Activated CD8-positive, alpha-beta memory T cell treated with anti-CD3 and anti-CD28 coated beads for 1 hour (primary cell): ENCODE measurements at regions not wholly inside any gene's neighbourhood (a gene's known extent, or its start where the extent isn't known, plus 50 kb on each side); places are given as distances from the start of the nearest gene placed in this dataset.
"Not testable (repeated sequence)": the region's sequence is repeated elsewhere in the genome, so short reads cannot be mapped to it uniquely, and the experiment has no call there.

Experiments
- DNase-seq, 2 donors: peaks; one replicate each; pipeline ENCODE4 v3.0.0-alpha.2; 2020; ENCODE audit warnings: low read depth in 1 of 2; ENCODE audit errors: extremely low read depth in 1 of 2

DNA sequence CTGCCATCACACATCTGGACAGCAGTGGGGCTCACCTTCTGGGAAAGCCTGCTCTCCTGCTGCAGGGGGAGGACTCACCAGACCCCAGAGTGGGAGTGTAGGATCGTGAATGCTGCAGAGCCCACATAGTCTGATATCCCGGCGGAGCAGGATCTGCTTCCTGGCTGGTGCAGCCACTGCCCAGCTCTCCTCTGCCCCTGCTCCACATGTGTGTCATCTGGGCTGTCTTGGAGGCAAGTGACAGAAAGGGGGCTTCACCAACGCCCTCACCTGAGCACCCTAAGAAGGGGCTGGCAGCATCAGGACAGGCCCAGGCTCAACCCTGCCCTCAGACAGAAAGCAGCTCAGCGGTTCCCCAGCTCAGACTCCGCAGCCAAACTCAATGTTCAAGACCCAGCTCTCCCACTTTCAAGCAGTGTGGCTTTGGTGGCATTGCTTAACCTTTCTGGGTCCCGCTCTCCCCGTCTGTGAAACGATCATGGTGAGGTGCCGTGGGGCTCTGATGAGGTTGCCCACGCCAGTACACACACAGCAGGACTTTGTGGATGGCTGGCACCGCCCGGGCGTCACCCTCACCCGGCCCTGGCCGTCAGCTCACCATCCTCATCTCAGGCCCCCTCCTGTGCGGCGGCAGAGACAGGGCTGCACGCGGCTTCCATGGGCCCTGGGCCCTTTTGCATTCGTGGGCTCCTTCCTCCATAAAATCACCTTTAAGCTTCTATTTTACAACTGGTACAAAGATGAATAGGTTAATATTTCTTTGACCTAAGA is 91.0 kb upstream of the SFSWAP start:
- DNase-seq: no peak

DNA sequence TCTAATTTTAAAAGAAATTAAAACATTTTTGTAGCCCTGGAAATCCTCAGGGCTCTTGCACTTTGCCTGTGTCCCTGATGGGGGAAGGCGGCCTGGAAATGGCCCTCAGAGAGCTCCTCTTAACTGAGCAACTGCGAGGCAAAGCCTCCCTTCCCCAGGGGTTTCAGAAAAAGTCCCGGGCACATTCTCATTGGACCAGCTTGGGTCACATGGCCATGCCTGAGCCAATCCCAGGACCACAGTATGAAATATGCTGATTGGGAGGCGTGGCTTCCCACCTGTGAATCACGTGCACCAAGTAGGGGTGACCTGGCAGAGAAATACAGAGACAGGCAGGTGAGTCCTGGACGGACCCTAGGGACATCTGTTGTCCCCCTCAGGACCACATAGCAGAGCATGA is 90.4 kb upstream of the SFSWAP start:
- no peak for DNase-seq

DNA sequence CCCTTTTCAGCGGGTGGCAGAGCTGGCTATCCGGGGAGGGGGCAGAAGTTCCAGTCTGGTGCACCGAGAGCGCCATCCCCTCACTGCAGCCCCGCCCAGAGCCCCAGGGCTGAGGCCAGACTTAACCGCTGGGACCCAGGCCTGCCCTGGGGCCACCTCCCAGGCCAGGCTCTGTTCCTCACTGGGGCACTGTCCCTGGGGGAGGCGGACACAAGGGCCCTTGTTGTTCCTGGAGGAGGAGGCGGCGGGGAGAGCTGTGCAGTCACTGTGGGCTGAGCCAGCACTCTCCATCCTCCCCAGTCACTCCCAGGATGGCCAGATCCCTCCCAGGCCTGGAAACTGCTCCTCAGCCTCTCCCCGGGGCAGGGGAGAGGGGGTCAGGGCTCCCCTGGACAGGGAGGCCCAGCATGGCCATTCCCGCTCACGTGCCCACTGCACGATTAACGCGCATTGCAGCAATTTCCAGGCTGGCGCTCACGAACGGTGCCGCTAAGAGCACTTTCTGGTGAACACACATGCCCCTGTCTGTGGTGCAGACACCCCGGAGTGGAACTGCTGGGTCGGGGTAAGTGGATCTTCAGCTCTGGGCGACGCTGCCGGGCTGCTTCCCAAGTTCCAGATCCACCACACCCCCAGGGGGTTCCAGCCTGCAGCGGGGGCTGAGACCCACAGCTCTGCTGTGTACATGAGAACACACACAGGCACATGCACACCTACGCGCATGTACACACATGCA is 89.8 kb upstream of the SFSWAP start:
- DNase-seq: no peak

DNA sequence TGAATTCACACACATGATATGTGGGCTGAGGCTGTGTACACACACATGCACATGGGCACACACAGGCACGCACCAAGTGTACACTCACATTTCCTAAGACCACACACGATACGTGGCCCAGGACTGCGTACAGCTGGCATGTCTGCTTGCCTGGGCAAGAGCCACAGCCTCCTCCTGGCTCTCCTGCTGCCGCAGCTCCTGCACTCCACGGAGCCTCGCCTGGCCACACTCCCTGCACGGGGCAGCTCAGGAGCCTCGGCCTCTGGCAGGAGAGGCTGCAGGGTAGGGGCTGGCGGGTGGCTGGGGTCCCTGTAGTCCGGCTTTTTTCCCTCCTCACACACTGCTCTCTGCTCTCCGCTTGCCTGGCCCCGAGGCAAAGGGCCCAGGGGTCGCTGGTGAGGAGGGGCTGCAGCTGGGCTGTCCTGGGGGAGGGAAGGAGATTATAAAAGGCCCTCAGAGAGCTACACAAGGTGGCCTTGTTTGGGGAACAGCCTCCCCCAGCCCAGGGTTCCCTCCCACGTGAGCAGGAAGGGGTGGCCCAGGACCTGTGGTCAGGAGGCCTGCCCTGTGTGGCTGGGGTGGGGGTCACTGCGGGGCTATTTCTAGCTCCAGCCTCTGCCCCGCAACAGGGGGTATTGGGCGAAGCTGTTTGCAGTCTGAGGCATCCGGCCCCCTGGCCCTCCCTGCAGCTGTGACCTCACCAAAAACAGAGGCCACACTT is 89.0 kb upstream of the SFSWAP start:
- no peak for DNase-seq

DNA sequence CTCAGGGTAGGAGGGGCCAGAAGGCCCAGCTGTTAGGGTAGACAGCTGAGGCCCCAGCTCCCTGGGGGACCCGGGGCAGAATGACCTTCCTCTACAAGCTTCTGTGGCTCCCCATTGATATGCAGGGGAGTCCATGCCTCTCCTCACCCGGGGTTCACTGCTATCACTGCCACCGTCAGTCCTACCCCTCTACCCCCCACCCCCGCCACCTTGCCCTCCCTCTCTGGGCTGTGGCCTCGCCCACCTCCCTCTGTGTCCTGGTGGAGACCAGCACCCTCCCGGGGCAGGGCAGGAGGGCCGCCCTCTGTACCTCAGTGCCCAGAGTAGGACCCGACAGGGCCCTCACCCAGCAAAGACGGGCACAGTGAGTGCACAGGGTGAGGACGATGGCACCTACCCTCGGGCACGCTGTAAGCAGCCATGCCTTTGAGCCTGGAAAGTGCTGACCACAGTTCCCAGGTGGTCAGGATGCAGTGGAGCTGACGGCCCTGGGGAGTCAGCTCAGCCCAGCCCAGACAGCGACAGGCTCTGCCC is 88.4 kb upstream of the SFSWAP start:
- no peak for DNase-seq

DNA sequence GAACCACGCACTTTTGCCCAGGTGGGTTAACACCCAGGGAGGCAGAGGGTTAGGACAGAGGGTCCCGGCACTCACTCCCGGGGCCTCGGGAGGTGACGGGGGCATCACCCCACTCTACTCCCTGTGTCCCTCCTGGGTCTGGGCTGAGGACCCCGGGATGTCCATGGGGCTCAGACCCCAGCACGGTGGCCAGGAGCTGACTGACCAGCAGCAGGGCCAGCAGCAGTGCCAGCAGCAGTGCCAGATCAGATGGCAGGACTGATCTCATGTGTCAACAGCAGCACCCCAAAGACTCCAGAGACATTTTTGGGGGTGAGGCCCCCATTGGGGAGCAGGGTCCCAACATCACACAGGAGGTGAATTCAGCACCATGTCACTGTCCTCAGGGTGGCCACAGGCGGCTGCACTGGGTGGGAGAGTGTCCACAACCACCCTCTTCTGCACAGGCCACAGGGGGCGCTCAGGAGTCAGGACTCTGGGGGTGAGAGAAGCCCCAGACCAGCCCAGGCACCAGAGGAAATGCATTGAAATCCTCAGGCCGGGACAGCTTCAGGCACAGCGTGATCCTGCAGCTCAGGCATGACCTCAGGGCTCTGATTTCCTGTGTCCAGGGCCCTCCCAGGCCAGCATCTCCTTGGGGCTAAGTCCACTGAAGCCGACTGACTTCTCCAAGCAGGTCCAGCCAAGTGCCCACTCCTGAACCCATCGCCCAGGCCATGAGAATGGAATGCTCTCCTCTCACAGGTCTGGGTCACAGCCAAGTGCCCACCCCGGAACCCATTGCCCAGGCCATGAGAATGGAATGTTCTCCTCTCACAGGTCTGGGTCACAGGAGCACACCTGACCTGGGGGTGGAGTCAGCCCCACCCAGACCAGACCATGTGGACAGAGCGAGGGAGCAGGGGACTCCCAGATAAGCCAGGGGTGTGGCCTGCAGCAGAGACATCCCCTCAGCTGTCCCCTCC is 87.2 kb upstream of the SFSWAP start:
- not testable (repeated sequence) for DNase-seq

DNA sequence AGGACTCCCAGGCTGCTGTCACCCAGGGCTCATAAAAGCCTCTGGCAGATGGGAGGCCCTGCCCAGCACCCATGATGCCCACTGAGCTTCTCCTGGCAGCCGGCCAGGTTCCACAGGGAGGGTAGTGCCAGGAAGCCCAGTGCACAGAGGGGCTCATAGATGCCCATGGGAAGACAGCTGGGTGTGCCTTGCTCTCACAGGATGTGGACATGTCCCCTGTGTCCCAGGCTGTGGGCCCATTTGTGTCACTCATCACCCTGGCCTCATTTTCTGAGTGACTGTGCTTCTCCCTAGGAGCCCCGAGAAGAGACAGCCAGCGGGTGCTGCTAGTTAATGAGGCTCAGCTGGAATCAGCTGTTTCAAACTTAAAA is 86.5 kb upstream of the SFSWAP start:
- not testable (repeated sequence) for DNase-seq

DNA sequence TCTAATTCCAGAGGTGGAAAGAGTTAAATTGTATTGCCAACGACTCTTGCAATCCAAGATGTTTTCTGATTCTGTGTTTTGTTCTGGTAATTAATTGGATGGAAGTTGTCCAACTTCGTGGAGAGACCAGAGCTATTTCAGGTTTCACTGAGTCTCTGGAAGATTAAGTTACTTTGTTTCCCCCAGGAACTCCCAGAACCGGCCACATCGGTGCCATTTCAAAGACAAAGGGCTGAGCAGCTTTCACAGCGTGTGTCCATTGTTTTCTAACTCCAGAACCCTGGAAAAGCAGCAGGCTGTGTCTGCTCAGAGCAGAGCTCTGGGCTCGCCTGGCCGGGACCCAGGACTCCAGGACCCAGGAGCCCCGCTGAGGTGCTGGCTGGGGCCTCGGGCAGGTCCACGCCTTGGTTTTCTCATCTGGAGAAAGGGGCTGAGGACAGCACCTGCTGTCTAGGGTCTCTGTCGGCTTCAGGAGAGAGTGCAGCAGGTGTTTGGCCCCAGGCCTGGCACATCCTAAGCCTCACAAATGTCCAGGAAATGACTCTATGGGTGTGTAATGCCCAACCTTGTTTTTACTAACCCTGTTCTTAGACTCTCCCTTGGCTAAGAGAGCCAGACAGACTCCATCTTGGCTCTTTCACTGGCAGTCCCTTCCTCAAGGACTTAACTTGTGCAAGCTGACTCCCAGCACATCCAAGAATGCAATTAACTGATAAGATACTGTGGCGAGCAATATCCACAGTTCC is 86.0 kb upstream of the SFSWAP start:
- not testable (repeated sequence) for DNase-seq

DNA sequence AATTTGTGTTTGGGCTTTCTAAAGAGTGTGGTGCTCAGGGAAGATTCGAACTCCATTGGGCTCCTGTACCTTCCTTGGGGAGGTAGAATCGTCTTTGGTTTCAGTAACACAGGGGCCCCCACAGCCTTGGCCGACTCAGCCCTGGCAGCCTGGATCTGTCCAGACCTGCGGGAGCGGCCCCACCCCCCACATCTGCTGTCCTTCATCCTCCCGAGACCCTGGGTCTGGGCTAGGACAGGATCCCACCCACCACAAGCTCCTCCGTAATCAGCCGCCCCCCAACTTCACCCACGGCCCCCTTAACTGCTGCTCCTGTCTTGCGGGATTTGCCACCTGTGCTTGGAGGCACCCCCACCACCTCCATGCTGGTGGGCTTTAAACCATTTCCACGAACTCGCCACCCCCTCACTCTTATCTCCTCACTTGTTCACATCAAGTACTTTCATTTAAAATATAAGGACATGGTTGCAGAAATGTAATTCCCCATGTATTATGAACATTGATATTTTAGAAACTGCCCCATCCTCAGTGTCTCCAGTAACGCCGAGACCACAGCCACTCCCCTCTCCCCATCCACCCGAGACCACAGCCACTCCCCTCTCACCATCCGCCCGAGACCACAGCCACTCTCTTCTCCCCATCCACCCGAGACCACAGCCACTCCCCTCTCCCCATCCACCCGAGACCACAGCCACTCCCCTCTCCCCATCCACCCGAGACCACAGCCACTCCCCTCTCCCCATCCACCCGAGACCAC is 84.7 kb upstream of the SFSWAP start:
- DNase-seq: not testable (repeated sequence)

DNA sequence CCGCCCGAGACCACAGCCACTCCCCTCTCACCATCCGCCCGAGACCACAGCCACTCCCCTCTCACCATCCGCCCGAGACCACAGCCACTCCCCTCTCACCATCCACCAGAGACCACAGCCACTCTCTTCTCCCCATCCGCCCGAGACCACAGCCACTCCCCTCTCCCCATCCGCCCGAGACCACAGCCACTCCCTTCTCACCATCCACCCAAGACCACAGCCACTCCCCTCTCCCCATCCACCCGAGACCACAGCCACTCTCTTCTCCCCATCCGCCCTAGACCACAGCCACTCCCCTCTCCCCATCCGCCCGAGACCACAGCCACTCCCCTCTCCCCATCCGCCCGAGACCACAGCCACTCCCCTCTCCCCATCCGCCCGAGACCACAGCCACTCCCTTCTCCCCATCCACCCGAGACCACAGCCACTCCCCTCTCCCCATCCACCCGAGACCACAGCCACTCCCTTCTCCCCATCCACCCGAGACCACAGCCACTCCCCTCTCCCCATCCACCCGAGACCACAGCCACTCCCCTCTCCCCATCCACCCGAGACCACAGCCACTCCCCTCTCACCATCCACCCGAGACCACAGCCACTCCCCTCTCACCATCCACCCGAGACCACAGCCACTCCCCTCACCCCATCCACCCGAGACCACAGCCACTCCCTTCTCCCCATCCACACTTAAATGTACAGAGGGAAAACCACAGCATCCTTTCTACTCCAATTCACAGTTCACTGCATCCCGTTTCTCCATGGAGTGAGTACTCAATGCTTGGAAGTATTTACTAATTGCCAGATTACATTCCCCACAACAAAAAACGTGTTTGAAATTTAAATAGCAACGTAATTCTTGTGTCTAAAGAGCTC is 83.5 kb upstream of the SFSWAP start:
- not testable (repeated sequence) for DNase-seq

DNA sequence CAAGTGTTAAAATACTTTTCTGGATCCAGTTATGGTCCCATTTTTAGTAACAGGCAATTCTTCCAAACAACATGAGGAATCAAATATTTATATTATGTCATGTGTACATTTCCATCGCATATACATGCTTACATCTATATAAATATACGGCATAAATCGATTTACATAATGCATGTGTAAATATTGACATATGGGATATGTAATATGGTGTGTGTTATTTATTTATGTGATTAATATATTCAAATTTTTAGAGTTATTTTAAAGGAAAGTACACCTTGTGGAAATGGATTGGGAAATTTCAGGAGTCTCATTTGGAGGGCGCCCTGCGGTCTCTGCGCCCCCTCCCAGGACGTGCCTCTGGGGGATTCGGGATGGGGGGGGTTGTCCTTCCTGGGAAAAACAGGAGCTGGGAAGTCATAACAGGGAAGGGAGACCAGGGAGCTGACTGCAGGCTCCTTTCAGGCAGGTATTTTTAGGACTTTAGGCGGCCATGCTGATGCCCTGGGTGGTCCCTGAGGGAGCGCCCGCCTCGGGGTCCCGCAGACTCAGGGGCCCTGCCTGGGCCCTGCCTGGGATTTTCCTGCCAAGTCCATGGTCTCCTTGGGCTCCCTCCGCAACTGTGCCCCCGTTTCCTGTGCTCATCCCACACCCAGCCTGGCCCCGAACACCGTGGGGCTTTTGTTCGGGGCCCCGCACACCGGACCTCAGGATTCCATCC is 82.7 kb upstream of the SFSWAP start:
- no peak for DNase-seq

DNA sequence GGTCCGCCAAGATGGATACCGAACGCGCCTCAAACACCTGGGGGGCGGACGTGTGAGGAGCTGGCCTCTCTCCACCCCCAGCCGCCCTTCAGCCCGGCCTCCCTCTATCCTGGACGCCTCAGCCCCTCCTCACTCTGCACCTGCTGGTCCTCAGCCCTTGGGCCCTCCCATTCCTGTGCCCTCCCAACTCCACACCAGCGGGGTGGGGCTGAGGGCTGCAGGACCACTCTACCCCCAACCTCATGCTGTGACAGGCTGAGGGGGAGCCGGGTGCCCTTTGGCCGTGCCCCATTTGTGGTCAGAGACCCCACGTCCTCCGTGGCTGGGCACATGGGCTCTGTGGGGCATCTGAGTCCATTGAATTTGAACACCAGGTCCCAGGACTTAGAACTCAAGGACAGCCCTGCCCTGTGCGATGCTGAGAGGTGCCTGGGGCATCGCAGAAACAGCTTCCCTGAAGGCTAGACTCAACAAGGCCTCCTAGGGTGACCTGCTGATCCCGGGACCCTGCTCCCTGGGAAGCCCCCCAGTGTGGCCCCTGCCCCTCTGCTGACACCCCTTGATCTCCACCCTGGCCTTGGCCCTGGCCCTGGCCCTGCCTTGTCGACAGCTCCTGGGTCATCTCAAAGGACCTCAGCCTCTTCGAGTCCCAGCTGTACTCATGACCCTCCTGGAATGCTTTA is 82.0 kb upstream of the SFSWAP start:
- no peak for DNase-seq

DNA sequence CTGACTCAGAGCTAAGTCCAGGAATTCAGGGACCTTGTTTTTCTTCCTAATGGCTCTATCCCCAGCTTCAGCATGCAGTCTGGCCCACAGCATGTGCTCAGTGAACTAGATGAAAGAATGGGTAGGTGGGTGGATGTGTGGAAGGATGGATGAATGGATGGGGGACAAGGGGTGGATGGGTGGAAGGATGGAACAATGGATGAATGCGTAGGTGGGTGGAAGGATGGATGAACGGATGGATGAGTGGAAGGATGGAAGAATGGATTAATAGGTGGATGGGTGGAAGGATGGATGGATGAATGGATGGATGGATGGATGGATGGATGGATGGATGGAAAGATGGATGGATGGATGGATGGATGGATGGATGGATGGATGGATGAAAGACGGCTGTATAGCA is 79.7 kb upstream of the SFSWAP start:
- no peak for DNase-seq

DNA sequence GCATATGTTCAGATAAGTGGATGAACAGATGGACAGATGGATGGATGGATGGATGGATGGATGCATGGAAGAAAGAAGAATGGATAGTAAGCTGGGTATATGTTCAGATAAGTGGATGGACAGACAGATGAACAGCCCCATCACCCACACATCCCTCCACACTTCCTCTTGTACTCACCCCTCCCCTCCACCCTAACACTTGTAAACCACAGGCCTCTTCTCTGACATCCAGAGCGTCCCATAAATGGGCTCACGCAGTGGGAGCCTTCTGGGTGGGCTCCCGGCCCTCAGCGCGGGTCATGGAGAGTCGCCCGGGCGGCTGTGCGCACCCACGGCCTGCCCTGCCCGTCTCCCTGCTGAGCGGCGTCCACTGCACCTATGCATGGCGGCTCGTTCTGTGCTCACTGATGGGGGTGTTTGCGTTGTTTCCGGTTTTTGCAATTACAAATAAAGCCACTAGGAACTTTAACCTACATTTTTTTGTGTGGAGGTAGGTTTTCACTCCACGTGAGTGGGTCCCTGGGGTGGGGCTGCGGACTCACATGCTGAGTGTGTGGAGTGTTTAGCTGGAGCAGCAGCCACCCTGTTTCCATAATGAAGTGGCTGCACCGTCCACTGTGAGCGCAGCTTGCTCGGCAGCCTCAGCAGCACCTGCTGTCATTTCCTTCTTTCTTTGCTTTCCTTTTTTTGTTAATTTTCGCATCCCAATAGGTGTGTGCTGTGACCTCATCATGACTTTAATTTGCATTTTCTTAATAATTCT is 78.8 kb upstream of the SFSWAP start:
- DNase-seq: not testable (repeated sequence)

DNA sequence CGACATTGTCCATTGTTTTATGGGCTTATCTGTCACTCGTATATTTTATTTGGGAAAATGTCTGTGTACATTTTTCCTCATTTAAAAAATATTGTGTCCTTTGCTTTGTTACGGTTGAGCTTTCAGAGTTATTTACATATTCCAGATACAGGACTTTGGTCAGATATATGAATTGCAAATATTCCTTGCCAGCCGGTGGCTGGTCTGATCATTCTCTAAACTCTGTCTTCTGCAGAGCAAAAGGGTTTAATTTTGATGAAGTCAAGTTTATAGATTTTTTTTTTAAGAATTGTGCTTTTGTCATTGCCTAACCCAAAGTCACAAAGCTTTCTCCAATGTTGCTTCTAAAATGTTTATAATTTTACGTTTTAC is 78.3 kb upstream of the SFSWAP start:
- not testable (repeated sequence) for DNase-seq

DNA sequence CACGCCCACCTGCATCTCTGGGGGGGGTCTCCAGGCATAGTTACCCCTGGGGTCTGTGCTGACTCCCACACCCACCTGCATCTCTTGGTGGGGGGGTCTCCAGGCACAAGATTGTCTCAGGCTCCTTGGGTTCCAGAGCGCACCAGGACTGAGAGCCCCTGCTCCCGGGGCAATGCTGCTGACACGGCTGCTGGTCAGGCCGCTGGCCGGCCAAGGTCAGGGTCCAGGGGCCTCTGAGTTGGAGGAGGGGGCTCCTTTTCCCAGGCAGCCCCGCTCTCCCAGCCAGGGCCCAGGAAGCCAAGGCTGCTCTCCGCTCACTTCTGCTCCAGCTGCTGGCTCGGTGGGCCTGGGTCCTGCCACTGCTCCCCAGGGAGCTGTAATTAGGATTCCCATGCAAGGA is 77.3 kb upstream of the SFSWAP start:
- not testable (repeated sequence) for DNase-seq
